MCF 10A (cell line): ENCODE measurements at regions not wholly inside any gene's neighbourhood (a gene's known extent, or its start where the extent isn't known, plus 50 kb on each side); places are given as distances from the start of the nearest gene placed in this dataset.

Source experiments
- BruUV-seq: library from RNA; stranded (reverse); fragments of 400-500 nt; replicated peaks from 2 replicates; lab custom pipeline; 2021; lab: Mats Ljungman, UMichigan
- CTCF ChIA-PET: fragments of 300-600 bp; sonication (Branson Sonifier 250); formaldehyde crosslinking; extraction: SDS; loops from one replicate; lab custom pipeline; 2021; ENCODE audit warnings: antibody characterized with exemption, inconsistent platforms; lab: Yijun Ruan, JAX
- POLR2A ChIA-PET: fragments of 300-600, 350-650 bp; sonication (Branson Sonifier 250); formaldehyde crosslinking; extraction: SDS; loops from one replicate; lab custom pipeline; 2020; ENCODE audit warnings: antibody characterized with exemption, inconsistent platforms; lab: Yijun Ruan, JAX
- DNase-seq: peaks from one replicate; pipeline ENCODE4 v3.0.0-alpha.2; 2018; ENCODE audit not compliant: unreplicated experiment
- H3K27ac Mint-ChIP-seq: one replicate; pipeline ENCODE4 v1.8.0; 2022; ENCODE audit warnings: mild to moderate bottlenecking, low read depth, mixed read lengths; ENCODE audit not compliant: unreplicated experiment
- H3K27me3 Mint-ChIP-seq: one replicate; pipeline ENCODE4 v1.8.0; 2022; ENCODE audit warnings: mixed read lengths; ENCODE audit not compliant: insufficient read depth, unreplicated experiment
- H3K36me3 Mint-ChIP-seq: one replicate; pipeline ENCODE4 v1.8.0; 2022; ENCODE audit warnings: mild to moderate bottlenecking, moderate library complexity, mixed read lengths; ENCODE audit not compliant: insufficient read depth, unreplicated experiment
- H3K4me1 Mint-ChIP-seq: one replicate; pipeline ENCODE4 v1.8.0; 2022; ENCODE audit warnings: mixed read lengths; ENCODE audit not compliant: insufficient read depth, unreplicated experiment
- H3K4me3 Mint-ChIP-seq: one replicate; pipeline ENCODE4 v1.8.0; 2022; ENCODE audit warnings: mild to moderate bottlenecking, moderate library complexity, mixed read lengths; ENCODE audit not compliant: unreplicated experiment
- H3K9me3 Mint-ChIP-seq: one replicate; pipeline ENCODE4 v1.8.0; 2022; ENCODE audit warnings: mixed read lengths; ENCODE audit not compliant: unreplicated experiment
- intact Hi-C: fragments of 100-400 bp; cut with micrococcal nuclease; formaldehyde crosslinking; loops from 2 replicates; pipeline ENCODE4 v1.14.1; 2022
- TF ChIP-seq, protein P1 (sequence below): fragments of 200-600 bp; IDR thresholded peaks from one replicate; pipeline ENCODE4 v1.8.0; 2022; ENCODE audit warnings: antibody characterized with exemption, mild to moderate bottlenecking; ENCODE audit not compliant: unreplicated experiment

DNA sequence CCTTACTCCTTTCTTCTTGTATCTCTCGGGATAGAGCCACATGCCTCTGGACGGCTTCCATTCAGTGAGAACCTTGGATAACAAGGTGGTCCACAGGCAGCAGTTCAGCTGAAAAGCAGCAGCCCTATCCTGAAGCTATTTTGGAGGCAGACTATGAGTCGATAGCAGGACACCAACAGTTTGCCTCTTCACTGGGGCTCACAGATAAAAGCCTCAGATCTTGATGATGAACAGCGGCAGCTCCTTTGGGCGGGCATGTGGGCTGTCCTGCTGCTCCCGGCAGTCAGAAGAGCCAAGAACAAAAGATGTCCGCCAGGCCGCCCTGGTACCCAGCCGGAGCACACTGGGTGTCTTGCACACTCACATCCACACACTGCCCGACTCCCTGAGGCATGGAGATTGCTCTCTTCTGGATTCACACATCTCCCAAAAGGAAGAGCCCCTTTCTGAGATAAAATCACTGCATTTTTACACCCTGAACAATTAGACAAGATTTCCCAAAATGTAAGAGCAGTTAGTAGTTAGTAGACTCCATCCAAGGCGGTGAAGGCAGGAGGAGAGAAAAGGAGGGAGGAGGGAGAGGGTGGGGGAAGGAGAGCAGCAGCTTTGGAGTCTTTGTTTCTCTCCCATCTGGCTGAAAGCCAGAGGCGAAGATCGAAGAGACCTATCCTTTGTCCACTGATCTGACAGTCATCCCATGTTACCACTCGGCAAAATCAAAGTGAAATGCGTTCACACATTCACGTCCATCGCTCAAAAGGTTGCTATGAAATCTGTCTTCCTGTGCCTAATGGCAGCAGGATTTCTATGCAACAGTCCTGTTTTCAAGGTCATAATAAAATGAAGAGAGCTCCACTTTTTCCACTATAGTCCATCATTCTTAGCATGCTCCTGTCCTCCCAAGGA, 90.1 kb upstream of the KLF7 start:
- H3K9me3 Mint-ChIP-seq, result no peaks in the 10 kb centered on the region
- H3K4me3 Mint-ChIP-seq, result no peak overlapping the region
- H3K27ac Mint-ChIP-seq, result peak overlapping the region; percentile 66
- H3K4me1 Mint-ChIP-seq, result peaks cover 85% of the 10 kb centered on the region
- peaks cover 7% of the 10 kb centered on the region for H3K36me3 Mint-ChIP-seq
- TF ChIP-seq, protein P1, sequence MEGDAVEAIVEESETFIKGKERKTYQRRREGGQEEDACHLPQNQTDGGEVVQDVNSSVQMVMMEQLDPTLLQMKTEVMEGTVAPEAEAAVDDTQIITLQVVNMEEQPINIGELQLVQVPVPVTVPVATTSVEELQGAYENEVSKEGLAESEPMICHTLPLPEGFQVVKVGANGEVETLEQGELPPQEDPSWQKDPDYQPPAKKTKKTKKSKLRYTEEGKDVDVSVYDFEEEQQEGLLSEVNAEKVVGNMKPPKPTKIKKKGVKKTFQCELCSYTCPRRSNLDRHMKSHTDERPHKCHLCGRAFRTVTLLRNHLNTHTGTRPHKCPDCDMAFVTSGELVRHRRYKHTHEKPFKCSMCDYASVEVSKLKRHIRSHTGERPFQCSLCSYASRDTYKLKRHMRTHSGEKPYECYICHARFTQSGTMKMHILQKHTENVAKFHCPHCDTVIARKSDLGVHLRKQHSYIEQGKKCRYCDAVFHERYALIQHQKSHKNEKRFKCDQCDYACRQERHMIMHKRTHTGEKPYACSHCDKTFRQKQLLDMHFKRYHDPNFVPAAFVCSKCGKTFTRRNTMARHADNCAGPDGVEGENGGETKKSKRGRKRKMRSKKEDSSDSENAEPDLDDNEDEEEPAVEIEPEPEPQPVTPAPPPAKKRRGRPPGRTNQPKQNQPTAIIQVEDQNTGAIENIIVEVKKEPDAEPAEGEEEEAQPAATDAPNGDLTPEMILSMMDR, result no peak
- intact Hi-C loops, result loop anchor here (2.0 kb wide), 2 partner anchors 55 to 75 kb away; no protein-coding TSS in a partner anchor
- H3K27me3 Mint-ChIP-seq, result no peaks in the 10 kb centered on the region
- ChIA-PET CTCF (interaction anchor here (0.6 to 1.0 kb wide), 2 partner anchors 16 to 114 kb away, joined by 4 read pairs; no protein-coding TSS in a partner anchor), POLR2A (interaction anchor here (0.7 to 11.5 kb wide), 5 partner anchors 11 to 91 kb away, joined by 3 to 158 read pairs (median 37); partner anchors contain the start of gene KLF7)
- BruUV-seq, result no TSS peak
- DNase-seq, result no peak

DNA sequence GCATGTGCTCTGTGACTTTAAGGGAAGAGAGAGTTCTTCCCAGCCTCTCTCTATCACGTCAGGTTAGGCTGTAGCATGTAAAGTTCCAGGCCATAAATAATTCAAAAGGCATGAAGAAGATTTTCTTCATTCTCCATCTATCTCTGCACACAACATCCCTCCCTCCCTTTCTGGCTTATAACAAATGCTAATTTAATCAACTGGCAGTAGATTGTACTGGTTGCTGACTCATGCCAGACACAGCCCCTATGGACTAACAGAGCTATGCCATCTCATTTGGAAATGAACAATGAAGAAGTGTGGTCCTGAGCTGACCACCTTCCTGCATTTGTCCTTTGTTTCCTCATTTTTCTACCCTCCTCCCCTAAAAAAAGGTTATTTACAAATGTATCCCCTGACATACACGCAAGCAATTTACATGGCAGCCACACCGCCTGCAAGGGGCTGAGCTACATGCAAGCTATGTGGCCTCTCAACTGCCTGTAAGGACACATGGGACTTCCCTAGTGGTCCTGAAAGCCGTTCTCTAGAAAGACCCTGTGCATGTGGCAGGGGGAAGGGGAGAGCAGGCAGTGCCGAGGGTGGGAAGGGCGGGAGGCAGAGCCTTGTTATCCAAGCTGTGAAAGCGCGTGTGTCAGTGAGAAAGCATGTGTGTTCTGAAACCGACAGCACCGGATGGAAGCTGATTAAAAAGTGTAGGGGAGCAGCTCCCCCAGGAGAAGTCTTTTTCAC, 90.9 kb upstream of the KLF7 start:
- H3K36me3 Mint-ChIP-seq, result peaks cover 7% of the 10 kb centered on the region
- H3K27ac Mint-ChIP-seq, result peak overlapping the region; percentile 34
- H3K9me3 Mint-ChIP-seq, result no peaks in the 10 kb centered on the region
- CTCF ChIA-PET, result interaction anchor here (0.6 to 1.6 kb wide), 2 partner anchors 13 to 217 kb away, joined by 3 to 6 read pairs; no protein-coding TSS in a partner anchor
- peak; percentile 44 for DNase-seq
- TF ChIP-seq, protein P1, result no peak
- intact Hi-C loops, result no loop called here
- no TSS peak for BruUV-seq
- no peak overlapping the region for H3K4me3 Mint-ChIP-seq
- H3K4me1 Mint-ChIP-seq, result peaks cover 79% of the 10 kb centered on the region
- H3K27me3 Mint-ChIP-seq, result no peaks in the 10 kb centered on the region
- POLR2A ChIA-PET, result interaction anchor here (0.5 to 11.5 kb wide), 5 partner anchors 18 to 1047 kb away, joined by 3 to 158 read pairs (median 37); partner anchors contain the start of gene KLF7

DNA sequence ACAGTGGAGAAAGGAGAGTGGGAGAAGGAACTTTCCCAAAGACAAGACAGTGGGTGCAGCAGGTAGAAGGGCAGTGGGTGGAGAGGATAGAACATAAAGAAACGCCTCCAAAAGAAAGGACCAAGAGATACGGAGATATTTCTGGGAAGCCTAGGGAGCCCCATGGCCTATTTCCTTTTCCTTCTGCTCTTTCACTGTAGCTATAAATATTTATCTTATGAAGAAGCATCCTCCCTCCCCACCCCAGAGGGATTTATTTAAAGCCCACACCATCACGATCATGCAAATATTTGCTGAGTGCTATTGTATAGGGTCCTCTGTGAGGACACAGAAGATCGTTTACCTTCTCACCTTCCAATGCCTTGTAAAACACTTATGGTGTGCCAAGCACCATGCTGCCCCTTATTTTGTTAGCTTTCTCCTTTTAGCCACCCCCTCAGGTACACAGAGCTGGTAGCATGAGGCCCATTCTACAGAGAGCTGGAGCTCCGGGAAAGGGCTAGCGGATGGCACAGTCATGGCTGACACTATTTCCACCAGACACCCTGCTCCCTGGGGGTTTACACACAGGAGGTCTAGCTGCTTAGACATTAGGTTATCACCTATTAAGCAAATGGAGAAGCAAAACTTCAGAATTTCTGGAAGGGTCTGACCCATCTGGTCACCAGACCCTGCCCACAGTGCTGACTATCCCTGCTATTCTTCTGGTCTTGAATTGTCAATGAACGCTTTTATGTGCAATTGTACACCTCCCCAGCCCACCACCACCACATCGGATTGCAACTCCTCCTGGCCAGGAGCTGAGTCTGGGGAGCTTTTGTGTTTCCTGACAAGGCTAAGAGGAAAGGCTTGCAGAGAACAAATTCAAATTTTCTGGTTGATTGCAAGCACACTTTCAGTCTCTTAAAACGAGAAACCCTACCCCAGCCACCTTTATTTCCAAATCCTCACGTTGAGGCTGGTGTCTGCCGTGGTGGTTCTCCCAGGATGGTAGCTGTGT, 91.8 kb upstream of the KLF7 start:
- Mint-ChIP-seq H3K4me1 (peaks cover 71% of the 10 kb centered on the region), H3K27me3 (no peaks in the 10 kb centered on the region), H3K36me3 (peaks cover 7% of the 10 kb centered on the region), H3K9me3 (no peaks in the 10 kb centered on the region), H3K4me3 (peak overlapping the region; percentile 26), H3K27ac (peak overlapping the region; percentile 84)
- no TSS peak for BruUV-seq
- peak; percentile 8 for DNase-seq
- TF ChIP-seq, protein P1, result no peak
- ChIA-PET POLR2A (interaction anchor here (0.5 to 11.5 kb wide), 11 partner anchors 9 to 1048 kb away, joined by 3 to 158 read pairs (median 7); partner anchors contain the start of gene KLF7), CTCF (interaction anchor here (0.6 to 1.6 kb wide), 5 partner anchors 14 to 216 kb away, joined by 3 to 6 read pairs (median 3); no protein-coding TSS in a partner anchor)
- intact Hi-C loops, result loop anchor here (1.0 kb wide), 2 partner anchors 91 to 138 kb away; no protein-coding TSS in a partner anchor
